Coronary artery (tissue), 2 donors: ENCODE measurements at regions not wholly inside any gene's neighbourhood (a gene's known extent, or its start where the extent isn't known, plus 50 kb on each side); places are given as distances from the start of the nearest gene placed in this dataset.
"Not testable (repeated sequence)": the region's sequence is repeated elsewhere in the genome, so short reads cannot be mapped to it uniquely, and the experiment has no call there.

Experiments used
- DNase-seq: peaks from one replicate; pipeline ENCODE4 v3.0.0-alpha.2; 2017; ENCODE audit warnings: low spot score
- H3K27ac ChIP-seq, 2 donors: fragments of 200-600 bp; sonication (generic); one replicate each; pipeline ENCODE4 v1.5.1; 2016 to 2019
- H3K4me3 ChIP-seq: fragments of 200-600 bp; sonication (generic); 2 replicates; pipeline ENCODE4 v1.5.1; 2016; ENCODE audit warnings: mild to moderate bottlenecking, moderate library complexity
- TF ChIP-seq, protein P1 (sequence below): fragments of 200-600 bp; sonication (generic); IDR thresholded peaks from one replicate; pipeline ENCODE4 v1.5.1; 2019; ENCODE audit warnings: antibody characterized with exemption

GRCh38 chr6:9702914-9703313 lies 712.0 kb downstream of the TFAP2A start:
- TF ChIP-seq, protein P1, sequence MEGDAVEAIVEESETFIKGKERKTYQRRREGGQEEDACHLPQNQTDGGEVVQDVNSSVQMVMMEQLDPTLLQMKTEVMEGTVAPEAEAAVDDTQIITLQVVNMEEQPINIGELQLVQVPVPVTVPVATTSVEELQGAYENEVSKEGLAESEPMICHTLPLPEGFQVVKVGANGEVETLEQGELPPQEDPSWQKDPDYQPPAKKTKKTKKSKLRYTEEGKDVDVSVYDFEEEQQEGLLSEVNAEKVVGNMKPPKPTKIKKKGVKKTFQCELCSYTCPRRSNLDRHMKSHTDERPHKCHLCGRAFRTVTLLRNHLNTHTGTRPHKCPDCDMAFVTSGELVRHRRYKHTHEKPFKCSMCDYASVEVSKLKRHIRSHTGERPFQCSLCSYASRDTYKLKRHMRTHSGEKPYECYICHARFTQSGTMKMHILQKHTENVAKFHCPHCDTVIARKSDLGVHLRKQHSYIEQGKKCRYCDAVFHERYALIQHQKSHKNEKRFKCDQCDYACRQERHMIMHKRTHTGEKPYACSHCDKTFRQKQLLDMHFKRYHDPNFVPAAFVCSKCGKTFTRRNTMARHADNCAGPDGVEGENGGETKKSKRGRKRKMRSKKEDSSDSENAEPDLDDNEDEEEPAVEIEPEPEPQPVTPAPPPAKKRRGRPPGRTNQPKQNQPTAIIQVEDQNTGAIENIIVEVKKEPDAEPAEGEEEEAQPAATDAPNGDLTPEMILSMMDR: no peak
- DNase-seq: no peak
- H3K4me3 ChIP-seq: no peak overlapping the region
- no peak overlapping the region for H3K27ac ChIP-seq

DNA sequence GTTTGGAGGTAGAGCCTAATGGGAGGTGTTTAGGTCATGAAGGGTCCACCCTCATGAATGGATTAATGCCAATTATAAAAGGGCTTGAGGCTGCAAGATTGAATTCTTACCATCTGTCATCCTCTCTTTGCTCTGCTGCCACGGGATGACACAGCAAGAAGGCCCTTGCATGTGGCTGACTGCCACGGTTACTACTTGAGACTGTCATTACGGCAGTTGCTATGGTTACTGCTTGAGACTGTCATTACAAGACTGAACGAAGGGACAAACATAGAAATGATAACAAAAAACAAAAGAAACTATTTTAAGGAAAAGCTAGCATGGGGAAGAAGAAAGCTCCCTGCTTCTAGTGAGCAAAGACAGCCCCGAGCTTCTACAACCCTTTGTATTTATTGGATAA lies 715.0 kb downstream of the TFAP2A start:
- Histone ChIP-seq H3K27ac (no peak overlapping the region), H3K4me3 (no peak overlapping the region)
- no peak for DNase-seq
- TF ChIP-seq, protein P1: no peak

GRCh38 chr6:9697263-9697931 lies 717.5 kb downstream of the TFAP2A start:
- TF ChIP-seq, protein P1: no peak
- no peak overlapping the region for H3K27ac ChIP-seq
- H3K4me3 ChIP-seq: no peak overlapping the region
- no peak for DNase-seq

DNA sequence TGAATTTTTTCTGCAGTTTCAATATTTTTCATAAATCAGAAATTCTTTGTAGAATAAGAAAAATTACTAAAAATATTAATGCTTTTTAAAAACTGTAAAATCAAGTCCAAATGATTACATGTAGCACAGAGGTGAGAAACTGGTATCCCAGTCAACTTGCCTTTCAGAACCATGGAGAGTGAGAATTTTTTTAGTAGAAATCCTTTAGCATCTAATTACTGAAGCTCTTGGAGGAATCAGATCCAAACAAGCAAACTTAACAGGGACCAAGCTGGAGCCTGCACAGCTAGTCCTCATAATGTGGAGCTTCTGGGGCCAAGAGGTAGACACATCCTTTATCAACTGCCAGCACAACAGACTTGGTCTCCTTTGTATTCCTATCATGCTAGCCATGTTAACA lies 724.5 kb downstream of the TFAP2A start:
- TF ChIP-seq, protein P1: no peak

DNA sequence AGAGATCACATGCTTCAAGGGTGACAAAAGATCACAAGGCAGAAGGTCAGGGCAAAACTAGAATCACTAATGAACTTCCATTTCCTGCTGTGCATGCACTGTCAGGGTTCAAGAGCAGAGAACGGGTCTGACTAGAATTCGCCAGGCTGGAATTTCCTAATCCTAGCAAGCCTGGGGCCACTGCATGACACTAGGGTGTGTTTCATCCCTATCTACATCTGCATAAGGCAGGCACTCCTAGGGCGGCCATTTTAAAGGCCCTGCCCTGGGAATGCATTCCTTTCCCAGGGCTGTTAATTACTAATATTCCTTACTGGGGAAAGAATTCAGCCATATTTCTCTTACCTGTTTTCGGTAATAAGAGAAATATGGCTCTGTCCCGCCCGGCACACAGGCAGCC lies 734.1 kb downstream of the TFAP2A start:
- not testable (repeated sequence) for DNase-seq, H3K4me3 ChIP-seq

More for the DNA sequence above, 724.5 kb downstream of the TFAP2A start:
- Histone ChIP-seq H3K4me3 (no peak overlapping the region), H3K27ac (no peak overlapping the region)
- no peak for DNase-seq

DNA sequence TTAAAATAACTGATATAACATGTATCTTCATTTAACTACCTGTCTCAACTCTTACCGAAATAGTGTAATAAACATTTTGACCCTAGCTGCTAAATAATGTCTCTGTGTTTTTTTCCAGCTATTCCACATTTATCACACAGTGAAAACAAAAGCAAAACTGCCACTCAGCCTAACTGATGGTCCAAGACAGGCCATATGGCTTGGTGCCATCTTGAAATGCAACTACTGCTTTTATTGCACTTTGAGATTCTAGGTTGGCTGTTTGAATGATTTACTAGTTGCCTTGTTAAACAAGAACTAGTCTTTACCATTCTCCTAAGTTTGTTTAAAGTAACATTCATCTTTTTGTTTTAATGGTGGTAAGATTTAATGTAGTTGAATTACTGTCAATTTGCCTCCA lies 739.8 kb downstream of the TFAP2A start:
- no peak overlapping the region for H3K4me3 ChIP-seq
- DNase-seq: no peak
- TF ChIP-seq, protein P1: no peak
- H3K27ac ChIP-seq: no peak overlapping the region

More for the DNA sequence above, 734.1 kb downstream of the TFAP2A start:
- H3K27ac ChIP-seq: not testable (repeated sequence)

- no peak overlapping the region for H3K27ac ChIP-seq
- TF ChIP-seq, protein P1: no peak
- no peak overlapping the region for H3K4me3 ChIP-seq
- DNase-seq: no peak
Measured at GRCh38 chr6:9659848-9660247, 755.0 kb downstream of the TFAP2A start.
